HepG2 (cell line): ENCODE measurements at regions not wholly inside any gene's neighbourhood (a gene's known extent, or its start where the extent isn't known, plus 50 kb on each side); places are given as distances from the start of the nearest gene placed in this dataset.

Experiments used
- ATAC-seq: fragments of 200-7000 bp; cut with Tn5 transposase; 3 replicates; pipeline ENCODE4 v1.9.1; 2020; ENCODE audit warnings: mild to moderate bottlenecking, moderate library complexity
- BruUV-seq: library from RNA; stranded (reverse); fragments of 400-500 nt; replicated peaks from 2 replicates; lab custom pipeline; 2021; lab: Mats Ljungman, UMichigan
- CTCF ChIA-PET: fragments of 300-600 bp; formaldehyde crosslinking; extraction: SDS; loops from one replicate; lab custom pipeline; 2021; ENCODE audit warnings: low total read pairs, inconsistent platforms, low intra/inter-chr PET ratio; lab: Yijun Ruan, JAX
- POLR2A ChIA-PET: fragments of 350-600 bp; sonication (Branson Sonifier 250); formaldehyde crosslinking; loops from one replicate; lab custom pipeline; 2020; ENCODE audit warnings: antibody characterized with exemption, inconsistent platforms; lab: Yijun Ruan, JAX
- DNase-seq: peaks from one replicate; pipeline ENCODE4 v3.0.0-alpha.2; 2015; ENCODE audit warnings: low spot score
- FAIRE-seq: peaks from 3 replicates; lab custom pipeline; 2011; peaks lifted over from hg19 to GRCh38; lab: Jason Lieb, UNC
- H2AFZ ChIP-seq: one replicate; pipeline ENCODE4 v1.6.1; 2011; ENCODE audit warnings: low read length, inconsistent platforms
- H3K27ac ChIP-seq: fragments of 300-600 bp; 3 replicates; pipeline ENCODE4 v1.8.0; 2011; ENCODE audit warnings: mixed run types, mild to moderate bottlenecking, mixed read lengths, low read length, inconsistent platforms; ENCODE audit not compliant: insufficient read depth; ENCODE audit errors: extremely low read length
- H3K27me3 ChIP-seq, 2 experiments: fragments of 200-600 bp in 1 of 2; 2 replicates in 1 of 2; 3 replicates in 1 of 2; pipeline versions ENCODE4 v1.6.0 to v1.8.0; 2011; ENCODE audit warnings: low read length in 2 of 2, mild to moderate bottlenecking in 2 of 2, moderate library complexity in 2 of 2, inconsistent platforms in 1 of 2; ENCODE audit not compliant: insufficient read depth in 2 of 2, control insufficient read depth in 1 of 2
- H3K36me3 ChIP-seq, 2 experiments: fragments of 200-600 bp in 1 of 2; replicated peaks in 1 of 2; 2 replicates in 1 of 2; 3 replicates in 1 of 2; pipeline versions ENCODE4 v1.5.1 to v1.8.0; 2011; ENCODE audit warnings: low read length in 2 of 2, inconsistent platforms in 1 of 2; ENCODE audit not compliant: insufficient read depth in 2 of 2, control insufficient read depth in 1 of 2
- H3K4me1 ChIP-seq: 2 replicates; pipeline ENCODE4 v1.5.1; 2012; ENCODE audit warnings: low read length, inconsistent platforms; ENCODE audit not compliant: insufficient read depth
- H3K4me2 ChIP-seq: 2 replicates; pipeline ENCODE4 v1.6.0; 2011; ENCODE audit warnings: low read depth, low read length, inconsistent platforms
- H3K4me3 ChIP-seq, 3 experiments: fragments of 200-600 bp in 1 of 3; sonication (generic), shearing (Covaris generic) in 1 of 3; replicated peaks in 1 of 3; 2 replicates each; pipeline ENCODE4 v1.5.1; 2011 to 2016; ENCODE audit warnings: low read length in 3 of 3, inconsistent platforms in 2 of 3, low read depth in 2 of 3, mild to moderate bottlenecking in 2 of 3, control low read depth in 1 of 3, mixed read lengths in 1 of 3; ENCODE audit not compliant: insufficient read depth in 1 of 3
- H3K79me2 ChIP-seq: one replicate; pipeline ENCODE4 v1.6.1; 2011; ENCODE audit warnings: low read length, inconsistent platforms; ENCODE audit not compliant: insufficient read depth
- H3K9ac ChIP-seq: 2 replicates; pipeline ENCODE4 v1.6.0; 2011; ENCODE audit warnings: mild to moderate bottlenecking, low read depth, low read length, inconsistent platforms; ENCODE audit not compliant: insufficient read depth
- H3K9me3 ChIP-seq: 2 replicates; pipeline ENCODE4 v1.5.1; 2012; ENCODE audit warnings: mild to moderate bottlenecking, low read length
- H4K20me1 ChIP-seq: 2 replicates; pipeline ENCODE4 v1.6.0; 2011; ENCODE audit warnings: inconsistent platforms, mild to moderate bottlenecking, low read length, moderate library complexity; ENCODE audit not compliant: insufficient read depth
- BRCA1 ChIP-seq: sonication (generic); formaldehyde crosslinking; IDR thresholded peaks from 2 replicates; pipeline ENCODE4 v1.4.0; 2020; ENCODE audit warnings: missing genetic modification reagents
- CENPT ChIP-seq: sonication (generic); formaldehyde crosslinking; IDR thresholded peaks from 2 replicates; pipeline ENCODE4 v1.8.0; 2022; ENCODE audit warnings: low read depth, mild to moderate bottlenecking, moderate library complexity, missing genetic modification reagents
- HNRNPL ChIP-seq: fragments of 200-400 bp; formaldehyde crosslinking; IDR thresholded peaks from 2 replicates; pipeline ENCODE4 v1.6.1; 2017; ENCODE audit warnings: mild to moderate bottlenecking, low read depth, low read length
- MAFF ChIP-seq: IDR thresholded peaks from 2 replicates; pipeline ENCODE4 v1.6.1; 2011; ENCODE audit warnings: low read depth, low read length, improper control_type of control experiment
- MAFK ChIP-seq, 2 experiments: IDR thresholded peaks in 1 of 2; conservative IDR thresholded peaks in 1 of 2; 2 replicates each; pipeline ENCODE4 v1.6.1; 2011; ENCODE audit warnings: improper control_type of control experiment in 2 of 2, low read length in 2 of 2
- NFE2L2 ChIP-seq: fragments of 150-350 bp; IDR thresholded peaks from 2 replicates; pipeline ENCODE4 v1.6.1; 2014; ENCODE audit warnings: low read length
- PRDM4 ChIP-seq: sonication (generic); formaldehyde crosslinking; IDR thresholded peaks from 2 replicates; pipeline ENCODE4 v1.9.0; 2021; ENCODE audit warnings: missing genetic modification reagents, borderline replicate concordance
- RBAK ChIP-seq: sonication (generic); formaldehyde crosslinking; IDR thresholded peaks from 2 replicates; pipeline ENCODE4 v1.5.1; 2020; ENCODE audit warnings: mild to moderate bottlenecking, missing genetic modification reagents
- USF2 ChIP-seq, 2 experiments: sonication (generic) in 1 of 2; formaldehyde crosslinking in 1 of 2; IDR thresholded peaks; 2 replicates each; pipeline versions ENCODE4 v1.5.1 to v1.6.1; 2011 to 2020; ENCODE audit warnings: borderline replicate concordance in 1 of 2, low read depth in 1 of 2, low read length in 1 of 2, mild to moderate bottlenecking in 1 of 2, missing genetic modification reagents in 1 of 2, moderate library complexity in 1 of 2
- ZSCAN20 ChIP-seq: sonication (generic); formaldehyde crosslinking; IDR thresholded peaks from 2 replicates; pipeline ENCODE4 v1.4.0; 2020; ENCODE audit warnings: missing genetic modification reagents, mild to moderate bottlenecking, borderline replicate concordance
- WGBS: methylation state at CpG from one replicate; pipeline ENCODE4 v1.1.6; 2017; ENCODE audit warnings: low lambda C conversion rate; 5-methylcytosine and 5-hydroxymethylcytosine counted together
- in situ Hi-C: cut with HindIII; loops from 2 replicates; pipeline ENCODE4 v1.10.0; 2017; ENCODE audit warnings: low pct_unique_long_range_greater_than_20kb; ENCODE audit not compliant: extremely low pct_ligation_motif_present
- intact Hi-C: fragments of 100-400 bp; cut with micrococcal nuclease; formaldehyde crosslinking; loops from one replicate; pipeline ENCODE4 v1.10.0; 2022; ENCODE audit not compliant: unreplicated experiment
- TF ChIP-seq, protein P1 (sequence below): sonication (generic); formaldehyde crosslinking; conservative IDR thresholded peaks from 2 replicates; pipeline ENCODE4 v1.4.0; 2020; ENCODE audit warnings: missing genetic modification reagents

DNA sequence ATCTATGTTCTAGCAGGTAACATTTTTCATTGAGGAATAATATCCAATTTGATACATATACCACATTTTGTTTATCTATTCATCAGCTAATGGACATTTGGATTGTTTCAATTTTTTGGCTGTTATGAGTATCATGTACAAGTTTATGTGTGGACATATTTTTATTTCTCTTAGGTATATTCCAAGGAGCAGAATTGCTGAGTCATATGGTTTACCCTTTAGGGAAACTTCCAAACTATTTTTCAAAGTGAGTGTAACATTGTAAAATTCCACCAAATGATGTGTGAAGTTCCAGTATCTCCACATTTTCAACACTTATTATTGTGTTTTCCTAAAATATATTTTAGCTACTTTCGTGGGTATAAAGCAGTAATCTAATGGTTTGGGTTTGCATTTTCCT is 1789.9 kb downstream of the MRPL39 start:
- no peak overlapping the region for H3K4me2 ChIP-seq
- H3K27ac ChIP-seq: no peak overlapping the region
- H3K4me1 ChIP-seq: no peaks in the 10 kb centered on the region
- ATAC-seq: no peak
- no peak overlapping the region for H3K4me3 ChIP-seq
- peaks cover 70% of the 10 kb centered on the region for H3K9me3 ChIP-seq
- no peaks in the 10 kb centered on the region for H4K20me1 ChIP-seq
- no peak for FAIRE-seq
- no TSS peak for BruUV-seq
- no peaks in the 10 kb centered on the region for H3K36me3 ChIP-seq
- CTCF ChIA-PET: no interaction called here
- TF ChIP-seq, protein P1, sequence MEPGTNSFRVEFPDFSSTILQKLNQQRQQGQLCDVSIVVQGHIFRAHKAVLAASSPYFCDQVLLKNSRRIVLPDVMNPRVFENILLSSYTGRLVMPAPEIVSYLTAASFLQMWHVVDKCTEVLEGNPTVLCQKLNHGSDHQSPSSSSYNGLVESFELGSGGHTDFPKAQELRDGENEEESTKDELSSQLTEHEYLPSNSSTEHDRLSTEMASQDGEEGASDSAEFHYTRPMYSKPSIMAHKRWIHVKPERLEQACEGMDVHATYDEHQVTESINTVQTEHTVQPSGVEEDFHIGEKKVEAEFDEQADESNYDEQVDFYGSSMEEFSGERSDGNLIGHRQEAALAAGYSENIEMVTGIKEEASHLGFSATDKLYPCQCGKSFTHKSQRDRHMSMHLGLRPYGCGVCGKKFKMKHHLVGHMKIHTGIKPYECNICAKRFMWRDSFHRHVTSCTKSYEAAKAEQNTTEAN: no peak
- TF ChIP-seq MAFK (conservative IDR thresholded peaks at IDR 0.05 in 1 of 2, IDR thresholded peaks at IDR 0.05 in 1 of 2; ENCODE audit: low read length in 2 of 2): peak; percentile 58 to 83; a peak in 3 of 4 replicates
- peak; percentile 67; the same call in 1 of the 2 replicates for TF ChIP-seq MAFF
- no peak for TF ChIP-seq BRCA1 (CRISPR knock-in tag)
- peak; percentile 69 for TF ChIP-seq NFE2L2
- in situ Hi-C loops (no loop called here), intact Hi-C loops (no loop called here)
- H3K9ac ChIP-seq: no peak overlapping the region
- POLR2A ChIA-PET: no interaction called here
- no peaks in the 10 kb centered on the region for H3K27me3 ChIP-seq
- no peak overlapping the region for H2AFZ ChIP-seq
- WGBS: 0% methylated on average over 1 of the region's 1 CpG
- no peak for DNase-seq
- H3K79me2 ChIP-seq: no peaks in the 10 kb centered on the region

GRCh38 chr21:23812485-23812884 is 1794.8 kb downstream of the MRPL39 start:
- WGBS: under 1% methylated on average over 4 of the region's 4 CpGs
- Histone ChIP-seq H3K27ac (no peak overlapping the region), H3K27me3 (no peaks in the 10 kb centered on the region), H4K20me1 (no peaks in the 10 kb centered on the region), H2AFZ (no peak overlapping the region), H3K79me2 (no peaks in the 10 kb centered on the region), H3K4me3 (no peak overlapping the region), H3K9me3 (peaks cover 62% of the 10 kb centered on the region), H3K4me1 (no peaks in the 10 kb centered on the region), H3K9ac (no peak overlapping the region), H3K4me2 (no peak overlapping the region), H3K36me3 (no peaks in the 10 kb centered on the region)
- FAIRE-seq (no peak), DNase-seq (no peak), ATAC-seq (no peak)
- ChIA-PET POLR2A (no interaction called here), CTCF (no interaction called here)
- in situ Hi-C loops: no loop called here
- TF ChIP-seq USF2 (IDR thresholded peaks at IDR 0.05; ENCODE audit: low read depth, low read length) (no peak), USF2 (CRISPR knock-in tag; IDR thresholded peaks at IDR 0.05; ENCODE audit: borderline replicate concordance) (no peak), CENPT (CRISPR knock-in tag) (no peak), RBAK (CRISPR knock-in tag) (no peak), PRDM4 (no peak), ZSCAN20 (CRISPR knock-in tag) (no peak), HNRNPL (no peak)
- BruUV-seq: no TSS peak
- intact Hi-C loops: no loop called here
